Endothelial cell (in vitro differentiated cells): ENCODE measurements at regions not wholly inside any gene's neighbourhood (a gene's known extent, or its start where the extent isn't known, plus 50 kb on each side); places are given as distances from the start of the nearest gene placed in this dataset.

Experiments used
- DNase-seq: peaks from one replicate; pipeline ENCODE4 v3.0.0; 2021; ENCODE audit warnings: low spot score
- H3K27ac Mint-ChIP-seq: one replicate; pipeline ENCODE4 v1.8.0; 2021; ENCODE audit warnings: mixed read lengths, inconsistent platforms; ENCODE audit not compliant: unreplicated experiment
- H3K27me3 Mint-ChIP-seq: one replicate; pipeline ENCODE4 v1.8.0; 2021; ENCODE audit warnings: mild to moderate bottlenecking, moderate library complexity, mixed read lengths, inconsistent platforms; ENCODE audit not compliant: unreplicated experiment
- H3K36me3 Mint-ChIP-seq: one replicate; pipeline ENCODE4 v1.8.0; 2021; ENCODE audit warnings: mild to moderate bottlenecking, low read depth, mixed read lengths, inconsistent platforms; ENCODE audit not compliant: unreplicated experiment
- H3K4me1 Mint-ChIP-seq: one replicate; pipeline ENCODE4 v1.8.0; 2021; ENCODE audit warnings: mild to moderate bottlenecking, mixed read lengths, inconsistent platforms; ENCODE audit not compliant: unreplicated experiment
- H3K4me3 Mint-ChIP-seq: one replicate; pipeline ENCODE4 v1.8.0; 2021; ENCODE audit warnings: mild to moderate bottlenecking, mixed read lengths, inconsistent platforms; ENCODE audit not compliant: unreplicated experiment
- H3K9me3 Mint-ChIP-seq: one replicate; pipeline ENCODE4 v1.8.0; 2021; ENCODE audit warnings: mixed read lengths, inconsistent platforms; ENCODE audit not compliant: unreplicated experiment
- CTCF ChIP-seq: fragments of 200-600 bp; sonication (generic); IDR thresholded peaks from one replicate; pipeline ENCODE4 v1.5.0; 2021; ENCODE audit warnings: antibody characterized with exemption; ENCODE audit not compliant: unreplicated experiment

- Mint-ChIP-seq H3K9me3 (no peaks in the 10 kb centered on the region), H3K27me3 (peaks cover 1% of the 10 kb centered on the region), H3K4me1 (no peaks in the 10 kb centered on the region), H3K27ac (no peak overlapping the region), H3K4me3 (no peak overlapping the region), H3K36me3 (no peaks in the 10 kb centered on the region)
- no peak for TF ChIP-seq CTCF
- no peak for DNase-seq
Measured at GRCh38 chr21:32122082-32122481, 156.8 kb downstream of the MIS18A start.

- Mint-ChIP-seq H3K36me3 (no peaks in the 10 kb centered on the region), H3K4me1 (no peaks in the 10 kb centered on the region), H3K9me3 (no peaks in the 10 kb centered on the region), H3K27me3 (peaks cover 3% of the 10 kb centered on the region), H3K27ac (no peak overlapping the region), H3K4me3 (no peak overlapping the region)
- DNase-seq, result no peak
- TF ChIP-seq CTCF, result no peak
Measured at GRCh38 chr21:32120230-32120629, 158.6 kb downstream of the MIS18A start.

- H3K36me3 Mint-ChIP-seq, result no peaks in the 10 kb centered on the region
- no peak for DNase-seq
- no peaks in the 10 kb centered on the region for H3K9me3 Mint-ChIP-seq
- H3K27ac Mint-ChIP-seq, result no peak overlapping the region
- TF ChIP-seq CTCF, result no peak
- peaks cover 3% of the 10 kb centered on the region for H3K27me3 Mint-ChIP-seq
- H3K4me3 Mint-ChIP-seq, result no peak overlapping the region
- no peaks in the 10 kb centered on the region for H3K4me1 Mint-ChIP-seq
Measured at GRCh38 chr21:32119811-32120210, 159.0 kb downstream of the MIS18A start.

GRCh38 chr21:32119389-32119788 lies 159.5 kb downstream of the MIS18A start:
- Mint-ChIP-seq H3K9me3 (no peaks in the 10 kb centered on the region), H3K27ac (no peak overlapping the region), H3K27me3 (peaks cover 3% of the 10 kb centered on the region), H3K4me1 (no peaks in the 10 kb centered on the region), H3K36me3 (no peaks in the 10 kb centered on the region), H3K4me3 (no peak overlapping the region)
- DNase-seq, result no peak
- no peak for TF ChIP-seq CTCF

- Mint-ChIP-seq H3K36me3 (no peaks in the 10 kb centered on the region), H3K4me3 (no peak overlapping the region), H3K27ac (no peak overlapping the region), H3K27me3 (peaks cover 2% of the 10 kb centered on the region), H3K9me3 (no peaks in the 10 kb centered on the region), H3K4me1 (no peaks in the 10 kb centered on the region)
- no peak for DNase-seq
- no peak for TF ChIP-seq CTCF
Measured at GRCh38 chr21:32114419-32115035, 164.3 kb downstream of the MIS18A start.
